SK-N-SH (cell line): ENCODE measurements at regions not wholly inside any gene's neighbourhood (a gene's known extent, or its start where the extent isn't known, plus 50 kb on each side); places are given as distances from the start of the nearest gene placed in this dataset.

Source experiments
- CTCF ChIA-PET: fragments of 300-600, 350-600 bp; formaldehyde crosslinking; extraction: SDS; loops from one replicate; lab custom pipeline; 2021; lab: Yijun Ruan, JAX
- POLR2A ChIA-PET: fragments of 350-600 bp; sonication (Branson Sonifier 250); formaldehyde crosslinking; extraction: SDS; loops from one replicate; lab custom pipeline; 2020; ENCODE audit warnings: antibody characterized with exemption, inconsistent platforms; lab: Yijun Ruan, JAX
- DNase-seq: peaks from one replicate; pipeline ENCODE4 v3.0.0; 2012
- H2AFZ ChIP-seq: fragments of 200-600 bp; sonication (generic); 2 replicates; pipeline ENCODE4 v1.8.1; 2016; ENCODE audit warnings: antibody characterized with exemption, mild to moderate bottlenecking, low read depth
- H3F3A ChIP-seq: fragments of 200-600 bp; sonication (generic); replicated peaks from 2 replicates; pipeline ENCODE3; 2016; ENCODE audit warnings: antibody characterized with exemption, mild to moderate bottlenecking; ENCODE audit not compliant: insufficient read depth
- H3K27ac ChIP-seq, 2 experiments: fragments of 200-500 bp in 1 of 2; fragments of 200-600 bp in 1 of 2; sonication (Bioruptor generic) in 1 of 2; sonication (generic), shearing (Covaris generic) in 1 of 2; 2 replicates each; pipeline versions ENCODE4 v1.5.1 to v1.6.1; 2014 to 2016; ENCODE audit warnings: low read depth in 2 of 2, inconsistent platforms in 1 of 2, low read length in 1 of 2, mild to moderate bottlenecking in 1 of 2, mixed read lengths in 1 of 2
- H3K27me3 ChIP-seq: fragments of 200-600 bp; sonication (generic), shearing (Covaris generic); 2 replicates; pipeline ENCODE4 v1.6.1; 2016; ENCODE audit warnings: mixed run types; ENCODE audit not compliant: insufficient read depth
- H3K36me3 ChIP-seq, 2 experiments: fragments of 200-500 bp in 1 of 2; fragments of 200-600 bp in 1 of 2; sonication (Bioruptor generic) in 1 of 2; sonication (generic) in 1 of 2; replicated peaks in 1 of 2; 2 replicates each; pipeline versions ENCODE3 to v1.5.1; 2014 to 2016; ENCODE audit warnings: low read length in 1 of 2, mild to moderate bottlenecking in 1 of 2; ENCODE audit not compliant: insufficient read depth in 2 of 2, control insufficient read depth in 1 of 2
- H3K4me1 ChIP-seq, 2 experiments: fragments of 200-500 bp in 1 of 2; fragments of 200-600 bp in 1 of 2; sonication (Bioruptor generic) in 1 of 2; sonication (generic), shearing (Covaris generic) in 1 of 2; 2 replicates each; pipeline versions ENCODE4 v1.5.1 to v1.6.1; 2014 to 2016; ENCODE audit warnings: low read depth in 1 of 2, low read length in 1 of 2, mixed run types in 1 of 2; ENCODE audit not compliant: insufficient read depth in 2 of 2, control insufficient read depth in 1 of 2
- H3K4me2 ChIP-seq: fragments of 200-600 bp; sonication (generic), shearing (Covaris generic); 2 replicates; pipeline ENCODE4 v1.6.1; 2017; ENCODE audit warnings: mixed run types
- H3K4me3 ChIP-seq, 2 experiments: fragments of 200-500 bp in 1 of 2; fragments of 200-600 bp in 1 of 2; sonication (Bioruptor generic) in 1 of 2; sonication (generic), shearing (Covaris generic) in 1 of 2; 2 replicates each; pipeline versions ENCODE4 v1.5.1 to v1.8.1; 2014 to 2016; ENCODE audit warnings: low read depth in 2 of 2, inconsistent platforms in 1 of 2, low read length in 1 of 2, mild to moderate bottlenecking in 1 of 2, mixed read lengths in 1 of 2, moderate library complexity in 1 of 2
- H3K79me2 ChIP-seq: fragments of 200-600 bp; sonication (generic); 2 replicates; pipeline ENCODE4 v1.8.1; 2017; ENCODE audit warnings: mild to moderate bottlenecking; ENCODE audit not compliant: insufficient read depth
- H3K9ac ChIP-seq: fragments of 200-600 bp; sonication (generic); 2 replicates; pipeline ENCODE4 v1.6.1; 2017; ENCODE audit warnings: mixed run types
- H3K9me2 ChIP-seq: fragments of 200-600 bp; sonication (generic); 2 replicates; pipeline ENCODE4 v1.6.1; 2017; ENCODE audit warnings: mixed run types
- H3K9me3 ChIP-seq: fragments of 200-600 bp; sonication (generic); 2 replicates; pipeline ENCODE4 v1.6.1; 2017; ENCODE audit warnings: mixed run types, mild to moderate bottlenecking, moderate library complexity
- H4K20me1 ChIP-seq: fragments of 200-600 bp; sonication (generic); 2 replicates; pipeline ENCODE4 v1.6.1; 2017; ENCODE audit warnings: mild to moderate bottlenecking, mixed run types; ENCODE audit not compliant: insufficient read depth
- CHD2 ChIP-seq: fragments of 150-350 bp; IDR thresholded peaks from 2 replicates; pipeline ENCODE4 v1.6.1; 2018; ENCODE audit warnings: low read length; ENCODE audit not compliant: partially characterized antibody
- ELF1 ChIP-seq: IDR thresholded peaks from 2 replicates; pipeline ENCODE4 v1.4.0; 2012
- FOSL2 ChIP-seq: IDR thresholded peaks from 2 replicates; pipeline ENCODE4 v1.4.0; 2012; ENCODE audit warnings: low read depth, mild to moderate bottlenecking, moderate library complexity, borderline replicate concordance
- GATA2 ChIP-seq: sonication (generic); formaldehyde crosslinking; IDR thresholded peaks from 2 replicates; pipeline ENCODE4 v1.5.0; 2020; ENCODE audit warnings: mild to moderate bottlenecking, missing genetic modification reagents
- MXI1 ChIP-seq: IDR thresholded peaks from 2 replicates; pipeline ENCODE4 v1.6.1; 2012; ENCODE audit warnings: mild to moderate bottlenecking, low read depth, low read length, improper control_type of control experiment
- NFIC ChIP-seq: IDR thresholded peaks from 2 replicates; pipeline ENCODE4 v1.4.0; 2012; ENCODE audit warnings: borderline replicate concordance
- NRF1 ChIP-seq: IDR thresholded peaks from 2 replicates; pipeline ENCODE4 v1.6.1; 2012; ENCODE audit warnings: low read depth, mild to moderate bottlenecking, low read length
- POLR2AphosphoS5 ChIP-seq: IDR thresholded peaks from 2 replicates; pipeline ENCODE4 v1.6.1; 2012; ENCODE audit warnings: low read depth, low read length
- YY1 ChIP-seq: IDR thresholded peaks from 2 replicates; pipeline ENCODE4 v1.4.0; 2012; ENCODE audit warnings: low read depth, mild to moderate bottlenecking
- WGBS: methylation state at CpG from one replicate; pipeline ENCODE4 v1.1.6; 2017; ENCODE audit warnings: low lambda C conversion rate; 5-methylcytosine and 5-hydroxymethylcytosine counted together
- TF ChIP-seq, protein P1 (sequence below): fragments of 200-600 bp; sonication (generic); IDR thresholded peaks from 2 replicates; pipeline ENCODE4 v1.6.1; 2017; ENCODE audit warnings: antibody characterized with exemption, mild to moderate bottlenecking, moderate library complexity
- TF ChIP-seq, protein P2 (sequence below): IDR thresholded peaks from 2 replicates; pipeline ENCODE4 v1.6.1; 2012; ENCODE audit warnings: mild to moderate bottlenecking, low read depth, low read length, moderate library complexity
- TF ChIP-seq, protein P3 (sequence below): IDR thresholded peaks from 2 replicates; pipeline ENCODE4 v1.4.0; 2012; ENCODE audit warnings: low read depth
- TF ChIP-seq, protein P4 (sequence below): fragments of 150-350 bp; IDR thresholded peaks from 2 replicates; pipeline ENCODE4 v1.6.1; 2017; ENCODE audit warnings: antibody characterized with exemption, low read length, low read depth, borderline replicate concordance
- TF ChIP-seq, protein P5 (sequence below): IDR thresholded peaks from 2 replicates; pipeline ENCODE4; 2012

DNA sequence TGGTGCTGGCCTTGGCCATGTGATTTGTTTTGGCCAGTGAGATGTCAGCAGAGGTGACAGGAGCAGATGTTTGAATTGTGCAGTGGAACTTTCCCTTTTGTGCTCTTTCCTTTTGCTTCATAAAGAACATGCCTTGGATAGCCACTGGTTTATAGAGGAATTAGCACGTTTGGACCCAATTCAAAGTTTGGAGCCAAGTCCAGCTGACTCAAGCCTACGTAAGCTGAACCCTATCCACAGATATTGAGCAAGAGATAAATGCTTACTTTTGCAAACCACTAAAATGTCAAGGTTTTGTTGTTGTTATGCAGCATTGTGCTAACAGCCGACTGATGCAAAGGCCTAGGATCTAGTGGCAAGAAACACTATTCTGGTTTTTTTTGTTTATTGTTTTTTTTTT, 230.9 kb upstream of the CITED2 start:
- 68% methylated on average over 3 of the region's 3 CpGs for WGBS
- POLR2A ChIA-PET, result no interaction called here
- Histone ChIP-seq H3K4me1 (peaks cover 0 to 7% of the 10 kb centered on the region in 2 experiments; a peak in 1 of 4 replicates), H3K79me2 (no peaks in the 10 kb centered on the region), H3K9ac (no peak overlapping the region), H3K9me3 (no peaks in the 10 kb centered on the region), H3K27ac (no peak overlapping the region), H3K9me2 (no peaks in the 10 kb centered on the region), H3K4me3 (no peak overlapping the region), H3F3A (peaks cover 6% of the 10 kb centered on the region)
- TF ChIP-seq, protein P1, sequence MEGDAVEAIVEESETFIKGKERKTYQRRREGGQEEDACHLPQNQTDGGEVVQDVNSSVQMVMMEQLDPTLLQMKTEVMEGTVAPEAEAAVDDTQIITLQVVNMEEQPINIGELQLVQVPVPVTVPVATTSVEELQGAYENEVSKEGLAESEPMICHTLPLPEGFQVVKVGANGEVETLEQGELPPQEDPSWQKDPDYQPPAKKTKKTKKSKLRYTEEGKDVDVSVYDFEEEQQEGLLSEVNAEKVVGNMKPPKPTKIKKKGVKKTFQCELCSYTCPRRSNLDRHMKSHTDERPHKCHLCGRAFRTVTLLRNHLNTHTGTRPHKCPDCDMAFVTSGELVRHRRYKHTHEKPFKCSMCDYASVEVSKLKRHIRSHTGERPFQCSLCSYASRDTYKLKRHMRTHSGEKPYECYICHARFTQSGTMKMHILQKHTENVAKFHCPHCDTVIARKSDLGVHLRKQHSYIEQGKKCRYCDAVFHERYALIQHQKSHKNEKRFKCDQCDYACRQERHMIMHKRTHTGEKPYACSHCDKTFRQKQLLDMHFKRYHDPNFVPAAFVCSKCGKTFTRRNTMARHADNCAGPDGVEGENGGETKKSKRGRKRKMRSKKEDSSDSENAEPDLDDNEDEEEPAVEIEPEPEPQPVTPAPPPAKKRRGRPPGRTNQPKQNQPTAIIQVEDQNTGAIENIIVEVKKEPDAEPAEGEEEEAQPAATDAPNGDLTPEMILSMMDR, result no peak
- TF ChIP-seq, protein P2, sequence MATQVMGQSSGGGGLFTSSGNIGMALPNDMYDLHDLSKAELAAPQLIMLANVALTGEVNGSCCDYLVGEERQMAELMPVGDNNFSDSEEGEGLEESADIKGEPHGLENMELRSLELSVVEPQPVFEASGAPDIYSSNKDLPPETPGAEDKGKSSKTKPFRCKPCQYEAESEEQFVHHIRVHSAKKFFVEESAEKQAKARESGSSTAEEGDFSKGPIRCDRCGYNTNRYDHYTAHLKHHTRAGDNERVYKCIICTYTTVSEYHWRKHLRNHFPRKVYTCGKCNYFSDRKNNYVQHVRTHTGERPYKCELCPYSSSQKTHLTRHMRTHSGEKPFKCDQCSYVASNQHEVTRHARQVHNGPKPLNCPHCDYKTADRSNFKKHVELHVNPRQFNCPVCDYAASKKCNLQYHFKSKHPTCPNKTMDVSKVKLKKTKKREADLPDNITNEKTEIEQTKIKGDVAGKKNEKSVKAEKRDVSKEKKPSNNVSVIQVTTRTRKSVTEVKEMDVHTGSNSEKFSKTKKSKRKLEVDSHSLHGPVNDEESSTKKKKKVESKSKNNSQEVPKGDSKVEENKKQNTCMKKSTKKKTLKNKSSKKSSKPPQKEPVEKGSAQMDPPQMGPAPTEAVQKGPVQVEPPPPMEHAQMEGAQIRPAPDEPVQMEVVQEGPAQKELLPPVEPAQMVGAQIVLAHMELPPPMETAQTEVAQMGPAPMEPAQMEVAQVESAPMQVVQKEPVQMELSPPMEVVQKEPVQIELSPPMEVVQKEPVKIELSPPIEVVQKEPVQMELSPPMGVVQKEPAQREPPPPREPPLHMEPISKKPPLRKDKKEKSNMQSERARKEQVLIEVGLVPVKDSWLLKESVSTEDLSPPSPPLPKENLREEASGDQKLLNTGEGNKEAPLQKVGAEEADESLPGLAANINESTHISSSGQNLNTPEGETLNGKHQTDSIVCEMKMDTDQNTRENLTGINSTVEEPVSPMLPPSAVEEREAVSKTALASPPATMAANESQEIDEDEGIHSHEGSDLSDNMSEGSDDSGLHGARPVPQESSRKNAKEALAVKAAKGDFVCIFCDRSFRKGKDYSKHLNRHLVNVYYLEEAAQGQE, result no peak
- TF ChIP-seq FOSL2, result no peak
- no peak for TF ChIP-seq MXI1
- TF ChIP-seq NFIC, result no peak
- TF ChIP-seq ELF1, result no peak
- TF ChIP-seq GATA2 (CRISPR knock-in tag), result no peak
- TF ChIP-seq NRF1, result no peak
- no peak for TF ChIP-seq POLR2AphosphoS5
- TF ChIP-seq YY1, result no peak
- no peak for TF ChIP-seq CHD2
- TF ChIP-seq, all 33 proteins: peak for 0
- Histone ChIP-seq H3K27me3 (no peaks in the 10 kb centered on the region), H2AFZ (no peak overlapping the region), H4K20me1 (no peaks in the 10 kb centered on the region), H3K4me2 (no peak overlapping the region), H3K36me3 (no peaks in the 10 kb centered on the region)
- CTCF ChIA-PET, result no interaction called here
- no peak for DNase-seq

DNA sequence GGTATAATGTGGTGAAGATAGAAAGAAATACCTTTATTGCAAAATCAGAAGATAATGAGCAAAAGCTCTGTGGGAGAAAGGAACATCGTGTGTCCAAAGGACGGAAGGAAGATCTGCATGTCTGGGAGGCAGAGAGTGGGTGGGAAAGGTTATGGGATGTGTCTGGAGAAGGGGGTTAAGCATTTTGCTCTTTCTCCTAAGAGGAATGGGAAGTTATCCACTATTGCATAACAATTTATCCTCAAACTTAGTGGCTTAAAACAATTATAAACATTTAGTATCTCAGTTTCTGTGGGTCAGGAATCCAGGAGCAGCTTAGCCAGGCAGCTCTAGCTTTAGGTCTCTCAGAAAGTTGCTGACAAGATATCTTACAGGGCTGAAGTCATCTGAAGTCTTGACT, 229.1 kb upstream of the CITED2 start:
- 50% methylated on average over 2 of the region's 2 CpGs for WGBS

More for the DNA sequence above, 229.1 kb upstream of the CITED2 start:
- H4K20me1 ChIP-seq, result no peaks in the 10 kb centered on the region
- no peak overlapping the region for H3K9ac ChIP-seq
- H3K4me1 ChIP-seq, result peaks cover 0 to 7% of the 10 kb centered on the region in 2 experiments; a peak in 1 of 4 replicates
- H3K27me3 ChIP-seq, result no peaks in the 10 kb centered on the region
- ChIA-PET POLR2A (no interaction called here), CTCF (no interaction called here)
- H3K4me2 ChIP-seq, result no peak overlapping the region
- no peaks in the 10 kb centered on the region for H3K79me2 ChIP-seq
- no peak overlapping the region for H3K4me3 ChIP-seq
- no peaks in the 10 kb centered on the region for H3K36me3 ChIP-seq
- H2AFZ ChIP-seq, result no peak overlapping the region
- DNase-seq, result no peak
- H3F3A ChIP-seq, result peaks cover 8% of the 10 kb centered on the region
- H3K27ac ChIP-seq, result no peak overlapping the region
- H3K9me3 ChIP-seq, result no peaks in the 10 kb centered on the region
- TF ChIP-seq, protein P3, sequence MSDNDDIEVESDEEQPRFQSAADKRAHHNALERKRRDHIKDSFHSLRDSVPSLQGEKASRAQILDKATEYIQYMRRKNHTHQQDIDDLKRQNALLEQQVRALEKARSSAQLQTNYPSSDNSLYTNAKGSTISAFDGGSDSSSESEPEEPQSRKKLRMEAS, result no peak
- TF ChIP-seq, protein P4, sequence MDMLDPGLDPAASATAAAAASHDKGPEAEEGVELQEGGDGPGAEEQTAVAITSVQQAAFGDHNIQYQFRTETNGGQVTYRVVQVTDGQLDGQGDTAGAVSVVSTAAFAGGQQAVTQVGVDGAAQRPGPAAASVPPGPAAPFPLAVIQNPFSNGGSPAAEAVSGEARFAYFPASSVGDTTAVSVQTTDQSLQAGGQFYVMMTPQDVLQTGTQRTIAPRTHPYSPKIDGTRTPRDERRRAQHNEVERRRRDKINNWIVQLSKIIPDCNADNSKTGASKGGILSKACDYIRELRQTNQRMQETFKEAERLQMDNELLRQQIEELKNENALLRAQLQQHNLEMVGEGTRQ, result no peak
- TF ChIP-seq, protein P5, sequence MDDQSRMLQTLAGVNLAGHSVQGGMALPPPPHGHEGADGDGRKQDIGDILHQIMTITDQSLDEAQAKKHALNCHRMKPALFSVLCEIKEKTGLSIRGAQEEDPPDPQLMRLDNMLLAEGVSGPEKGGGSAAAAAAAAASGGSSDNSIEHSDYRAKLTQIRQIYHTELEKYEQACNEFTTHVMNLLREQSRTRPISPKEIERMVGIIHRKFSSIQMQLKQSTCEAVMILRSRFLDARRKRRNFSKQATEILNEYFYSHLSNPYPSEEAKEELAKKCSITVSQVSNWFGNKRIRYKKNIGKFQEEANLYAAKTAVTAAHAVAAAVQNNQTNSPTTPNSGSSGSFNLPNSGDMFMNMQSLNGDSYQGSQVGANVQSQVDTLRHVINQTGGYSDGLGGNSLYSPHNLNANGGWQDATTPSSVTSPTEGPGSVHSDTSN, result no peak
- no peaks in the 10 kb centered on the region for H3K9me2 ChIP-seq
